ENCODE measurements at regions not wholly inside any gene's neighbourhood (a gene's known extent, or its start where the extent isn't known, plus 50 kb on each side); places are given as distances from the start of the nearest gene placed in this dataset.

DNA sequence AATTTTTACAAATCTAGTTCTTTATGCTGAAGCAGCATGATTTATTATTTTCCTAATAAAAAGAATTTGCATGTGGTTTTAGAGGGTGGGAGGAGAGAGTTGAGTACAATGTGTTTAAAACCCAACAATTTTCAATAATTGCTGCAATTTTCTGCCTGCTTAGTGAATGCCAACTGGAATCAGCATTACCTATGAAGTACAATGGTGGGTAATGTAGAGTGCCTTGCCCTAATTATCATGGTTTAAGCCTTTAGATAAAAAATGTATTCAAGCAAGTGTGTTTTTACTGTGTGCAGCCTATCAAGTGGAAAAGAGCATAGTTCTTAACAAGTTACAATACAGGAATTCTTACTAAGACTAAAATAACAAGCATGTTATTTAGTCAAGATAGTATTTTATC, 77.9 kb upstream of the ANKRD50 start:
- TF ChIP-seq, protein P1, sequence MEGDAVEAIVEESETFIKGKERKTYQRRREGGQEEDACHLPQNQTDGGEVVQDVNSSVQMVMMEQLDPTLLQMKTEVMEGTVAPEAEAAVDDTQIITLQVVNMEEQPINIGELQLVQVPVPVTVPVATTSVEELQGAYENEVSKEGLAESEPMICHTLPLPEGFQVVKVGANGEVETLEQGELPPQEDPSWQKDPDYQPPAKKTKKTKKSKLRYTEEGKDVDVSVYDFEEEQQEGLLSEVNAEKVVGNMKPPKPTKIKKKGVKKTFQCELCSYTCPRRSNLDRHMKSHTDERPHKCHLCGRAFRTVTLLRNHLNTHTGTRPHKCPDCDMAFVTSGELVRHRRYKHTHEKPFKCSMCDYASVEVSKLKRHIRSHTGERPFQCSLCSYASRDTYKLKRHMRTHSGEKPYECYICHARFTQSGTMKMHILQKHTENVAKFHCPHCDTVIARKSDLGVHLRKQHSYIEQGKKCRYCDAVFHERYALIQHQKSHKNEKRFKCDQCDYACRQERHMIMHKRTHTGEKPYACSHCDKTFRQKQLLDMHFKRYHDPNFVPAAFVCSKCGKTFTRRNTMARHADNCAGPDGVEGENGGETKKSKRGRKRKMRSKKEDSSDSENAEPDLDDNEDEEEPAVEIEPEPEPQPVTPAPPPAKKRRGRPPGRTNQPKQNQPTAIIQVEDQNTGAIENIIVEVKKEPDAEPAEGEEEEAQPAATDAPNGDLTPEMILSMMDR (IDR thresholded peaks at IDR 0.05 in 2 of 3, conservative IDR thresholded peaks at IDR 0.05 in 1 of 3; ENCODE audit: control insufficient read depth in 2 of 3, extremely low read depth in 1 of 3, insufficient read depth in 1 of 3, low read depth in 3 of 3, low read length in 3 of 3): no peak
- no peak for TF ChIP-seq TARDBP (IDR thresholded peaks at IDR 0.05; ENCODE audit: borderline replicate concordance)
- no peak for TF ChIP-seq POLR2AphosphoS5 (IDR thresholded peaks at IDR 0.05; ENCODE audit: low read length)
- TF ChIP-seq, protein P2, sequence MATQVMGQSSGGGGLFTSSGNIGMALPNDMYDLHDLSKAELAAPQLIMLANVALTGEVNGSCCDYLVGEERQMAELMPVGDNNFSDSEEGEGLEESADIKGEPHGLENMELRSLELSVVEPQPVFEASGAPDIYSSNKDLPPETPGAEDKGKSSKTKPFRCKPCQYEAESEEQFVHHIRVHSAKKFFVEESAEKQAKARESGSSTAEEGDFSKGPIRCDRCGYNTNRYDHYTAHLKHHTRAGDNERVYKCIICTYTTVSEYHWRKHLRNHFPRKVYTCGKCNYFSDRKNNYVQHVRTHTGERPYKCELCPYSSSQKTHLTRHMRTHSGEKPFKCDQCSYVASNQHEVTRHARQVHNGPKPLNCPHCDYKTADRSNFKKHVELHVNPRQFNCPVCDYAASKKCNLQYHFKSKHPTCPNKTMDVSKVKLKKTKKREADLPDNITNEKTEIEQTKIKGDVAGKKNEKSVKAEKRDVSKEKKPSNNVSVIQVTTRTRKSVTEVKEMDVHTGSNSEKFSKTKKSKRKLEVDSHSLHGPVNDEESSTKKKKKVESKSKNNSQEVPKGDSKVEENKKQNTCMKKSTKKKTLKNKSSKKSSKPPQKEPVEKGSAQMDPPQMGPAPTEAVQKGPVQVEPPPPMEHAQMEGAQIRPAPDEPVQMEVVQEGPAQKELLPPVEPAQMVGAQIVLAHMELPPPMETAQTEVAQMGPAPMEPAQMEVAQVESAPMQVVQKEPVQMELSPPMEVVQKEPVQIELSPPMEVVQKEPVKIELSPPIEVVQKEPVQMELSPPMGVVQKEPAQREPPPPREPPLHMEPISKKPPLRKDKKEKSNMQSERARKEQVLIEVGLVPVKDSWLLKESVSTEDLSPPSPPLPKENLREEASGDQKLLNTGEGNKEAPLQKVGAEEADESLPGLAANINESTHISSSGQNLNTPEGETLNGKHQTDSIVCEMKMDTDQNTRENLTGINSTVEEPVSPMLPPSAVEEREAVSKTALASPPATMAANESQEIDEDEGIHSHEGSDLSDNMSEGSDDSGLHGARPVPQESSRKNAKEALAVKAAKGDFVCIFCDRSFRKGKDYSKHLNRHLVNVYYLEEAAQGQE (IDR thresholded peaks at IDR 0.05; ENCODE audit: low read depth, low read length): no peak
- TF ChIP-seq ASH2L (IDR thresholded peaks at IDR 0.05; ENCODE audit: borderline replicate concordance, low read depth): no peak
- TF ChIP-seq SIX5 (IDR thresholded peaks at IDR 0.05; ENCODE audit: low read depth, low read length, severe bottlenecking): no peak
- TF ChIP-seq, protein P3, sequence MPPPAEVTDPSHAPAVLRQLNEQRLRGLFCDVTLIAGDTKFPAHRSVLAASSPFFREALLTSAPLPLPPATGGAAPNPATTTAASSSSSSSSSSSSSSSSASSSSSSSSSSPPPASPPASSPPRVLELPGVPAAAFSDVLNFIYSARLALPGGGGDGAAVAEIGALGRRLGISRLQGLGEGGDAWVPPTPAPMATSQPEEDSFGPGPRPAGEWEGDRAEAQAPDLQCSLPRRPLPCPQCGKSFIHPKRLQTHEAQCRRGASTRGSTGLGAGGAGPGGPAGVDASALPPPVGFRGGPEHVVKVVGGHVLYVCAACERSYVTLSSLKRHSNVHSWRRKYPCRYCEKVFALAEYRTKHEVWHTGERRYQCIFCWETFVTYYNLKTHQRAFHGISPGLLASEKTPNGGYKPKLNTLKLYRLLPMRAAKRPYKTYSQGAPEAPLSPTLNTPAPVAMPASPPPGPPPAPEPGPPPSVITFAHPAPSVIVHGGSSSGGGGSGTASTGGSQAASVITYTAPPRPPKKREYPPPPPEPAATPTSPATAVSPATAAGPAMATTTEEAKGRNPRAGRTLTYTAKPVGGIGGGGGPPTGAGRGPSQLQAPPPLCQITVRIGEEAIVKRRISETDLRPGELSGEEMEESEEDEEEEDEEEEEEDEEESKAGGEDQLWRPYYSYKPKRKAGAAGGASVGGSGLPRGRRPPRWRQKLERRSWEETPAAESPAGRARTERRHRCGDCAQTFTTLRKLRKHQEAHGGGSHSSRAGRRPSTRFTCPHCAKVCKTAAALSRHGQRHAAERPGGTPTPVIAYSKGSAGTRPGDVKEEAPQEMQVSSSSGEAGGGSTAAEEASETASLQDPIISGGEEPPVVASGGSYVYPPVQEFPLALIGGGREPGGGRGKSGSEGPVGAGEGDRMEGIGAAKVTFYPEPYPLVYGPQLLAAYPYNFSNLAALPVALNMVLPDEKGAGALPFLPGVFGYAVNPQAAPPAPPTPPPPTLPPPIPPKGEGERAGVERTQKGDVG (CRISPR knock-in tag; IDR thresholded peaks at IDR 0.05): no peak
- TF ChIP-seq ZSCAN29 (IDR thresholded peaks at IDR 0.05): no peak
- TF ChIP-seq POLR2A (IDR thresholded peaks at IDR 0.05; ENCODE audit: low read depth, low read length): no peak
- TF ChIP-seq CBFB (IDR thresholded peaks at IDR 0.05; ENCODE audit: low read depth): no peak

Measured in GM12878 (cell line).